HG03354 (cell line): ENCODE measurements at regions not wholly inside any gene's neighbourhood (a gene's known extent, or its start where the extent isn't known, plus 50 kb on each side); places are given as distances from the start of the nearest gene placed in this dataset.

ENCODE experiments used
- ATAC-seq: cut with Tn5 transposase; IDR thresholded peaks from one replicate; pipeline ENCODE4 v1.9.1; 2021; ENCODE audit warnings: mild to moderate bottlenecking; ENCODE audit not compliant: unreplicated experiment, poor library complexity, severe bottlenecking

- no peak for ATAC-seq
Observed at GRCh38 chr7:22596763-22597400, 96.9 kb upstream of the STEAP1B start.

GRCh38 chr7:22594020-22594419, 94.0 kb upstream of the STEAP1B start:
- no peak for ATAC-seq

GRCh38 chr7:22591271-22591670, 91.3 kb upstream of the STEAP1B start:
- no peak for ATAC-seq

- no peak for ATAC-seq
Observed at GRCh38 chr7:22589641-22590201, 89.7 kb upstream of the STEAP1B start.

- ATAC-seq: no peak
Observed at GRCh38 chr7:22588351-22588750, 88.4 kb upstream of the STEAP1B start.

GRCh38 chr7:22587322-22587721, 87.3 kb upstream of the STEAP1B start:
- ATAC-seq: peak; percentile 61

GRCh38 chr7:22586786-22587140, 86.8 kb upstream of the STEAP1B start:
- ATAC-seq: no peak

GRCh38 chr7:22586101-22586785, 86.3 kb upstream of the STEAP1B start:
- ATAC-seq: no peak

GRCh38 chr7:22584179-22584578, 84.2 kb upstream of the STEAP1B start:
- no peak for ATAC-seq

GRCh38 chr7:22582863-22583622, 83.1 kb upstream of the STEAP1B start:
- no peak for ATAC-seq

- no peak for ATAC-seq
Observed at GRCh38 chr7:22581099-22581498, 81.1 kb upstream of the STEAP1B start.

- ATAC-seq: no peak
Observed at GRCh38 chr7:22579961-22580360, 80.0 kb upstream of the STEAP1B start.

- no peak for ATAC-seq
Observed at GRCh38 chr7:22578007-22578733, 78.2 kb upstream of the STEAP1B start.

- ATAC-seq: no peak
Observed at GRCh38 chr7:22577470-22578001, 77.5 kb upstream of the STEAP1B start.

- no peak for ATAC-seq
Observed at GRCh38 chr7:22576612-22577469, 76.9 kb upstream of the STEAP1B start.

- ATAC-seq: no peak
Observed at GRCh38 chr7:22574754-22575520, 74.9 kb upstream of the STEAP1B start.

GRCh38 chr7:22572937-22573336, 72.9 kb upstream of the STEAP1B start:
- ATAC-seq: no peak

GRCh38 chr7:22572292-22572691, 72.3 kb upstream of the STEAP1B start:
- no peak for ATAC-seq
